B cell (primary cell): ENCODE measurements at regions not wholly inside any gene's neighbourhood (a gene's known extent, or its start where the extent isn't known, plus 50 kb on each side); places are given as distances from the start of the nearest gene placed in this dataset.

Experiments used
- ATAC-seq: fragments of 200-7000 bp; cut with Tn5 transposase; one replicate; pipeline ENCODE4 v1.10.0; 2021; ENCODE audit warnings: low read depth, mild to moderate bottlenecking, moderate number of reproducible peaks, moderate library complexity
- CTCF ChIA-PET: fragments of 350-600 bp; sonication (Branson Sonifier 250); formaldehyde crosslinking; loops from one replicate; lab custom pipeline; 2021; ENCODE audit warnings: antibody characterized with exemption, inconsistent platforms; lab: Charles Lee
- POLR2A ChIA-PET: fragments of 350-600 bp; sonication (Branson Sonifier 250); formaldehyde crosslinking; loops from one replicate; lab custom pipeline; 2021; ENCODE audit warnings: antibody characterized with exemption; lab: Charles Lee
- DNase-seq: peaks from one replicate; pipeline ENCODE4 v3.0.0; 2013
- H2AFZ ChIP-seq: 2 replicates; pipeline ENCODE4 v1.6.1; 2012; ENCODE audit warnings: mild to moderate bottlenecking, low read depth, low read length; ENCODE audit not compliant: insufficient read depth, poor library complexity, severe bottlenecking
- H3K27ac ChIP-seq, 2 donors: 1 replicate in 1 of 2; 2 replicates in 1 of 2; pipeline ENCODE4 v1.5.1; 2012 to 2013; ENCODE audit warnings: low read length in 2 of 2, mild to moderate bottlenecking in 2 of 2, moderate library complexity in 1 of 2
- H3K27me3 ChIP-seq, 4 experiments: fragments of 200-600 bp in 1 of 4; sonication (generic) in 1 of 4; replicated peaks in 1 of 4; 1 replicate in 2 of 4; 2 replicates in 2 of 4; pipeline versions ENCODE4 v1.6.1 to v1.7.0; 2013 to 2016; ENCODE audit warnings: low read length in 3 of 4, mild to moderate bottlenecking in 2 of 4, mixed read lengths in 1 of 4, moderate library complexity in 1 of 4; ENCODE audit not compliant: insufficient read depth in 4 of 4, control insufficient read depth in 3 of 4; ENCODE audit errors: control extremely low read depth in 1 of 4
- H3K36me3 ChIP-seq, 2 experiments: replicated peaks in 1 of 2; 1 replicate in 1 of 2; 2 replicates in 1 of 2; pipeline versions ENCODE4 v1.6.1 to v1.7.1; 2013; ENCODE audit warnings: low read length in 1 of 2; ENCODE audit not compliant: insufficient read depth in 2 of 2, control insufficient read depth in 1 of 2; ENCODE audit errors: control extremely low read depth in 1 of 2, extremely low read depth in 1 of 2
- H3K4me1 ChIP-seq, 2 donors: fragments of 200-600 bp in 1 of 2; sonication (generic) in 1 of 2; 1 replicate in 1 of 2; 2 replicates in 1 of 2; pipeline versions ENCODE4 v1.5.1 to v1.6.1; 2013 to 2017; ENCODE audit warnings: low read length in 2 of 2; ENCODE audit not compliant: control insufficient read depth in 2 of 2, insufficient read depth in 2 of 2
- H3K4me2 ChIP-seq: replicated peaks from 2 replicates; pipeline ENCODE3; 2012; ENCODE audit warnings: mild to moderate bottlenecking, low read depth, low read length; ENCODE audit not compliant: poor library complexity, severe bottlenecking
- H3K4me3 ChIP-seq, 5 experiments: fragments of 200-600 bp in 1 of 5; sonication (generic) in 1 of 5; 1 replicate in 3 of 5; 2 replicates in 2 of 5; pipeline versions ENCODE4 v1.5.1 to v1.7.0; 2011 to 2016; ENCODE audit warnings: low read length in 4 of 5, mild to moderate bottlenecking in 4 of 5, low read depth in 2 of 5, control low read depth in 1 of 5, moderate library complexity in 1 of 5; ENCODE audit not compliant: insufficient read depth in 1 of 5; ENCODE audit errors: control extremely low read depth in 1 of 5, extremely low read depth in 1 of 5
- H3K79me2 ChIP-seq: fragments of 200-600 bp; sonication (generic); one replicate; pipeline ENCODE4 v1.6.0; 2016; ENCODE audit warnings: low read length; ENCODE audit not compliant: control insufficient read depth, insufficient read depth
- H3K9ac ChIP-seq: fragments of 200-600 bp; sonication (generic); 2 replicates; pipeline ENCODE4 v1.6.1; 2017; ENCODE audit warnings: mild to moderate bottlenecking, low read length, moderate library complexity
- H3K9me3 ChIP-seq, 3 donors: one replicate each; pipeline versions ENCODE4 v1.6.1 to v1.7.1; 2013; ENCODE audit warnings: low read length in 2 of 3; ENCODE audit not compliant: control insufficient read depth in 2 of 3, insufficient read depth in 1 of 3; ENCODE audit errors: control extremely low read depth in 1 of 3
- H4K20me1 ChIP-seq: 2 replicates; pipeline ENCODE4 v1.6.0; 2012; ENCODE audit warnings: mild to moderate bottlenecking, low read length; ENCODE audit not compliant: insufficient read depth, control insufficient read depth, poor library complexity, severe bottlenecking
- H3K27ac Mint-ChIP-seq: one replicate; pipeline ENCODE4 v1.8.0; 2021; ENCODE audit warnings: mixed read lengths
- H3K27me3 Mint-ChIP-seq: one replicate; pipeline ENCODE4 v1.8.0; 2021; ENCODE audit warnings: mixed read lengths
- H3K4me1 Mint-ChIP-seq: one replicate; pipeline ENCODE4 v1.8.0; 2021; ENCODE audit warnings: mixed read lengths
- H3K4me3 Mint-ChIP-seq: one replicate; pipeline ENCODE4 v1.8.0; 2021; ENCODE audit warnings: mixed read lengths
- H3K9me3 Mint-ChIP-seq: one replicate; pipeline ENCODE4 v1.8.0; 2022; ENCODE audit warnings: mixed read lengths; ENCODE audit not compliant: insufficient read depth
- CTCF ChIP-seq: fragments of 200-600 bp; IDR thresholded peaks from one replicate; pipeline ENCODE4 v1.8.0; 2022; ENCODE audit warnings: antibody characterized with exemption, mild to moderate bottlenecking
- EZH2 ChIP-seq: IDR thresholded peaks from 2 replicates; pipeline ENCODE4 v1.6.1; 2012; ENCODE audit warnings: borderline replicate concordance, low read depth, mild to moderate bottlenecking, moderate library complexity, low read length; ENCODE audit not compliant: insufficient read depth, poor library complexity, severe bottlenecking
- WGBS: methylation state at CpG from one replicate; pipeline ENCODE4 v1.1.5; 2013; ENCODE audit warnings: missing lambda C conversion rate; ENCODE audit not compliant: insufficient coverage; 5-methylcytosine and 5-hydroxymethylcytosine counted together
- intact Hi-C: fragments of 100-400 bp; cut with micrococcal nuclease; formaldehyde crosslinking; loops from one replicate; pipeline ENCODE4 v1.10.0; 2022

GRCh38 chr6:40274058-40274457, 313.1 kb downstream of the LRFN2 start:
- TF ChIP-seq EZH2 (no peak), CTCF (no peak)
- no peaks in the 10 kb centered on the region for H3K4me1 ChIP-seq
- Mint-ChIP-seq H3K4me1 (no peaks in the 10 kb centered on the region), H3K4me3 (no peak overlapping the region), H3K9me3 (no peaks in the 10 kb centered on the region), H3K27ac (no peak overlapping the region), H3K27me3 (peaks cover 12% of the 10 kb centered on the region)
- H3K4me2 ChIP-seq, result no peak overlapping the region
- no peaks in the 10 kb centered on the region for H3K9me3 ChIP-seq
- no peaks in the 10 kb centered on the region for H4K20me1 ChIP-seq
- no CpG with 5 or more reads among the region's 2 CpGs for WGBS
- no peak for DNase-seq
- ChIA-PET CTCF (no interaction called here), POLR2A (no interaction called here)
- no peaks in the 10 kb centered on the region for H3K36me3 ChIP-seq
- H3K79me2 ChIP-seq, result no peaks in the 10 kb centered on the region
- H3K4me3 ChIP-seq, result no peak overlapping the region
- H3K9ac ChIP-seq, result no peak overlapping the region
- no peak overlapping the region for H2AFZ ChIP-seq
- intact Hi-C loops, result no loop called here
- H3K27me3 ChIP-seq, result peaks cover 0 to 5% (median 0%) of the 10 kb centered on the region in 4 experiments
- ATAC-seq, result no peak
- H3K27ac ChIP-seq, result no peak overlapping the region

- no peaks in the 10 kb centered on the region for H3K36me3 ChIP-seq
- H3K27ac ChIP-seq, result no peak overlapping the region
- no peaks in the 10 kb centered on the region for H3K79me2 ChIP-seq
- no peak overlapping the region for H2AFZ ChIP-seq
- Mint-ChIP-seq H3K27ac (no peak overlapping the region), H3K27me3 (peaks cover 12% of the 10 kb centered on the region), H3K9me3 (no peaks in the 10 kb centered on the region), H3K4me3 (no peak overlapping the region), H3K4me1 (no peaks in the 10 kb centered on the region)
- peaks cover 0 to 7% (median 2%) of the 10 kb centered on the region in 4 experiments for H3K27me3 ChIP-seq
- CTCF ChIA-PET, result no interaction called here
- intact Hi-C loops, result no loop called here
- no peak overlapping the region for H3K4me3 ChIP-seq
- no peak overlapping the region for H3K4me2 ChIP-seq
- H3K9ac ChIP-seq, result no peak overlapping the region
- H3K4me1 ChIP-seq, result no peaks in the 10 kb centered on the region
- POLR2A ChIA-PET, result no interaction called here
- DNase-seq (no peak), ATAC-seq (no peak)
- TF ChIP-seq EZH2 (no peak), CTCF (no peak)
- no peaks in the 10 kb centered on the region for H4K20me1 ChIP-seq
- no peaks in the 10 kb centered on the region for H3K9me3 ChIP-seq
- WGBS, result 50% methylated on average over 4 of the region's 5 CpGs
These were observed 318.6 kb downstream of the LRFN2 start for GRCh38 chr6:40268614-40269013.
